Activated B cell treated with CpG ODN at 0.5 μM for 24 hours (primary cell): ENCODE measurements at regions not wholly inside any gene's neighbourhood (a gene's known extent, or its start where the extent isn't known, plus 50 kb on each side); places are given as distances from the start of the nearest gene placed in this dataset.
"Not testable (repeated sequence)": the region's sequence is repeated elsewhere in the genome, so short reads cannot be mapped to it uniquely, and the experiment has no call there.

Source experiments
- ATAC-seq: fragments of 200-7000 bp; cut with Tn5 transposase; one replicate; pipeline ENCODE4 v1.10.0; 2021; ENCODE audit warnings: low read depth, mild to moderate bottlenecking, moderate library complexity
- CTCF ChIA-PET: fragments of 350-600 bp; sonication (Branson Sonifier 250); formaldehyde crosslinking; loops from one replicate; lab custom pipeline; 2021; ENCODE audit warnings: antibody characterized with exemption; lab: Charles Lee
- POLR2A ChIA-PET: fragments of 350-600 bp; sonication (Branson Sonifier 250); formaldehyde crosslinking; loops from one replicate; lab custom pipeline; 2021; ENCODE audit warnings: antibody characterized with exemption; lab: Charles Lee
- DNase-seq: peaks from one replicate; pipeline ENCODE4 v3.0.0; 2022
- H3K27ac Mint-ChIP-seq: one replicate; pipeline ENCODE4 v1.8.0; 2020; ENCODE audit warnings: mixed read lengths
- H3K27me3 Mint-ChIP-seq: one replicate; pipeline ENCODE4 v1.8.0; 2021; ENCODE audit warnings: mixed read lengths
- H3K36me3 Mint-ChIP-seq: one replicate; pipeline ENCODE4 v1.8.0; 2021; ENCODE audit warnings: low read depth, mixed read lengths
- H3K4me1 Mint-ChIP-seq: one replicate; pipeline ENCODE4 v1.8.0; 2021; ENCODE audit warnings: mixed read lengths
- H3K4me3 Mint-ChIP-seq: one replicate; pipeline ENCODE4 v1.8.0; 2020; ENCODE audit warnings: mild to moderate bottlenecking, mixed read lengths
- H3K9me3 Mint-ChIP-seq: one replicate; pipeline ENCODE4 v1.8.0; 2020; ENCODE audit warnings: mixed read lengths
- intact Hi-C: fragments of 100-400 bp; cut with micrococcal nuclease; formaldehyde crosslinking; loops from one replicate; pipeline ENCODE4 v1.15.1; 2024
- TF ChIP-seq, protein P1 (sequence below): fragments of 200-600 bp; IDR thresholded peaks from one replicate; pipeline ENCODE4 v1.8.0; 2022; ENCODE audit warnings: antibody characterized with exemption, mild to moderate bottlenecking

DNA sequence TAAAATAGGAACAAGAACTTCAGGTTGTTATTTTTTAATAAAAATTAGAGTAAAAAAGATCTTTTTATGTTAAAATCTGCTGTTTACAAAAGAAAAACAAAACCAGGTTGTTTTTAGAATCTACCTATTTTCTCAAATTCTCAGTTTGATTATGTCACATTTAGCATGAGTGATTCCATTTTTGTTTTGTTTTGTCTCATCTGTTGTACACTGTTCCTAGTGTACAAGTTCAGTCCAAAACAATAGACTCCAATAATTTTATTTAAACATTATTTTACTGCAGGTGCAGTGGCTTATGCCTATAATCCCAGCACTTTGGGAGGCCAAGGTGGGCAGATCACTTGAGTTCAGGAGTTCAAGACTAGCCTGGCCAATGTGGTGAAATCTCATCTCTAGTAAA lies 2142.7 kb downstream of the TP53TG3F start:
- Mint-ChIP-seq H3K27ac (no peak overlapping the region), H3K4me1 (no peaks in the 10 kb centered on the region), H3K4me3 (no peak overlapping the region), H3K27me3 (no peaks in the 10 kb centered on the region), H3K9me3 (peaks cover 5% of the 10 kb centered on the region), H3K36me3 (no peaks in the 10 kb centered on the region)
- POLR2A ChIA-PET, result no interaction called here
- TF ChIP-seq, protein P1, sequence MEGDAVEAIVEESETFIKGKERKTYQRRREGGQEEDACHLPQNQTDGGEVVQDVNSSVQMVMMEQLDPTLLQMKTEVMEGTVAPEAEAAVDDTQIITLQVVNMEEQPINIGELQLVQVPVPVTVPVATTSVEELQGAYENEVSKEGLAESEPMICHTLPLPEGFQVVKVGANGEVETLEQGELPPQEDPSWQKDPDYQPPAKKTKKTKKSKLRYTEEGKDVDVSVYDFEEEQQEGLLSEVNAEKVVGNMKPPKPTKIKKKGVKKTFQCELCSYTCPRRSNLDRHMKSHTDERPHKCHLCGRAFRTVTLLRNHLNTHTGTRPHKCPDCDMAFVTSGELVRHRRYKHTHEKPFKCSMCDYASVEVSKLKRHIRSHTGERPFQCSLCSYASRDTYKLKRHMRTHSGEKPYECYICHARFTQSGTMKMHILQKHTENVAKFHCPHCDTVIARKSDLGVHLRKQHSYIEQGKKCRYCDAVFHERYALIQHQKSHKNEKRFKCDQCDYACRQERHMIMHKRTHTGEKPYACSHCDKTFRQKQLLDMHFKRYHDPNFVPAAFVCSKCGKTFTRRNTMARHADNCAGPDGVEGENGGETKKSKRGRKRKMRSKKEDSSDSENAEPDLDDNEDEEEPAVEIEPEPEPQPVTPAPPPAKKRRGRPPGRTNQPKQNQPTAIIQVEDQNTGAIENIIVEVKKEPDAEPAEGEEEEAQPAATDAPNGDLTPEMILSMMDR, result no peak
- no peak for DNase-seq
- intact Hi-C loops, result no loop called here
- no peak for ATAC-seq
- CTCF ChIA-PET, result no interaction called here

GRCh38 chr16:35603371-35603770 lies 2144.0 kb downstream of the TP53TG3F start:
- H3K4me1 Mint-ChIP-seq, H3K27me3 Mint-ChIP-seq, H3K4me3 Mint-ChIP-seq, CTCF ChIA-PET, ATAC-seq, POLR2A ChIA-PET, DNase-seq, H3K27ac Mint-ChIP-seq, intact Hi-C loops, H3K36me3 Mint-ChIP-seq, H3K9me3 Mint-ChIP-seq: not testable (repeated sequence)

DNA sequence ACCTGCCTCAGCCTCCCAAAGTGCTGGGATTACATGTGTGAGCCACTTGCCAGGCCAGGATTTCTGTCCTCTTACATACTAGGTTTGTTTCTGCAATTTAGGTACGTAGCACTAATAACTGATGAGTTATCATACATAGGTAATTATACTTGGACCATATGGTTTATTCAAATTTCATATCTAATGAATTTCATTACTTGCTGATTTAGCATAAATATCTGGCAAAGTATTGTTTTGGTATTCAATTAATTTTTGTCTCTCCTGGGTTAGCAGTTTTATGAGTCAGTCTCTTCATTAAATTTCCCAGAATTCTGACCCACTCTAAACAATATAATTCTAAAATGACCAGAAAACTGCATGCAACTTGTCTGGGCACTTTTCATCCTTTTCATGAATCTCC lies 2146.5 kb downstream of the TP53TG3F start:
- ATAC-seq, result no peak

DNA sequence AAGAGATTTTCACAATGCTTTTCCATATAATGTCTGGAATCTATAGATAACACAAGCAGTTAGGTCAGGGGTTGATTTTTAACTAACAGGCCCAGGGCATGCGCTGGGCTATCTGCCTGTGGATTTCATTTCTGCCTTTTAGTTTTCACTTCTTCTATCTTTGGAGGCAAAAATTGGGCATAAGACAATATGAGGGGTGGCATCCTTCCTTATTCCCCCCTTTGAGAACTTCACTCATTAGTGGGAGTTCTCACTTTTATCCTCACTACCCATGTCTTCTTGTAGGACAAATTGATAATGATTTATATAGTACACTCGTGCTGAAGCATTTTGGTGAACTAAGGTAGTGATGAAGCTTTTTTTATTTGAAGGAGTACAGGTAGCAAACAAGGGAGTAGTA lies 2155.5 kb downstream of the TP53TG3F start:
- peaks cover 26% of the 10 kb centered on the region for H3K9me3 Mint-ChIP-seq
- H3K36me3 Mint-ChIP-seq, H3K4me1 Mint-ChIP-seq, ATAC-seq, POLR2A ChIA-PET, intact Hi-C loops, H3K27me3 Mint-ChIP-seq, H3K4me3 Mint-ChIP-seq, DNase-seq, H3K27ac Mint-ChIP-seq, CTCF ChIA-PET: not testable (repeated sequence)

More for the DNA sequence above, 2146.5 kb downstream of the TP53TG3F start:
- H3K4me3 Mint-ChIP-seq, result no peak overlapping the region
- intact Hi-C loops, result no loop called here
- ChIA-PET POLR2A (no interaction called here), CTCF (no interaction called here)
- no peak for DNase-seq
- no peak overlapping the region for H3K27ac Mint-ChIP-seq
- H3K4me1 Mint-ChIP-seq, result no peaks in the 10 kb centered on the region
- H3K36me3 Mint-ChIP-seq, result no peaks in the 10 kb centered on the region
- peaks cover 2% of the 10 kb centered on the region for H3K9me3 Mint-ChIP-seq
- no peaks in the 10 kb centered on the region for H3K27me3 Mint-ChIP-seq
- TF ChIP-seq, protein P1, result no peak

DNA sequence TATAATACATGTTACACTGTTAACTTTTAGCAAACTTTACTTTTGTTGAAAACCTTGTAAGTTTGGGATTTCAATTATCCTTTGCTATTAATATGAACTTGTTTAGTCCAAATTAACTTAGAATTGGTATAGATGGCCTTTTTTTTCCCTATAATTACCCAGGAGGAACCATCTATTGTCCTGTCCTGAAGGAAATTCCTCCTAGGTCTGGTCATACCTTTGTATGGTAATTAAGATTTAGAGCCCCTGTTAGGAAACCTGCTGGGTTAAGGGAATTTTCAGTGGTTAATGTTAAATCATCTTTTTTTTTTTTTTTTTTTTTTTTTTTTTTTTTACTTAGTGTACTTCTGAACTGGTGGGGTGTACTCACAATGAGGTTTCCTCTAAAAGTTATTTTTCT lies 2159.8 kb downstream of the TP53TG3F start:
- H3K4me1 Mint-ChIP-seq, H3K36me3 Mint-ChIP-seq, DNase-seq, POLR2A ChIA-PET, H3K4me3 Mint-ChIP-seq, ATAC-seq, CTCF ChIA-PET, H3K27me3 Mint-ChIP-seq, H3K27ac Mint-ChIP-seq, intact Hi-C loops: not testable (repeated sequence)
- peaks cover 32% of the 10 kb centered on the region for H3K9me3 Mint-ChIP-seq

- Mint-ChIP-seq H3K9me3 (peaks cover 18% of the 10 kb centered on the region), H3K4me3 (no peak overlapping the region), H3K27ac (no peak overlapping the region), H3K36me3 (no peaks in the 10 kb centered on the region), H3K27me3 (no peaks in the 10 kb centered on the region), H3K4me1 (no peaks in the 10 kb centered on the region)
- intact Hi-C loops, result no loop called here
- ATAC-seq (no peak), DNase-seq (no peak)
- ChIA-PET POLR2A (no interaction called here), CTCF (no interaction called here)
- TF ChIP-seq, protein P1, result no peak
Observed at GRCh38 chr16:35626041-35626440, 2166.6 kb downstream of the TP53TG3F start.

GRCh38 chr16:35628976-35629375 lies 2169.6 kb downstream of the TP53TG3F start:
- TF ChIP-seq, protein P1, result no peak

More at GRCh38 chr16:35628976-35629375, 2169.6 kb downstream of the TP53TG3F start:
- Mint-ChIP-seq H3K4me1 (no peaks in the 10 kb centered on the region), H3K27ac (no peak overlapping the region), H3K9me3 (peaks cover 21% of the 10 kb centered on the region), H3K27me3 (no peaks in the 10 kb centered on the region), H3K36me3 (no peaks in the 10 kb centered on the region), H3K4me3 (no peak overlapping the region)
- intact Hi-C loops, result no loop called here
- no peak for ATAC-seq
- ChIA-PET POLR2A (no interaction called here), CTCF (no interaction called here)
- no peak for DNase-seq
